H1 (cell line): ENCODE measurements at regions not wholly inside any gene's neighbourhood (a gene's known extent, or its start where the extent isn't known, plus 50 kb on each side); places are given as distances from the start of the nearest gene placed in this dataset.

Experiments
- BACH1 ChIP-seq: IDR thresholded peaks from 2 replicates; pipeline ENCODE4 v1.6.1; 2012; ENCODE audit warnings: low read length, improper control_type of control experiment
- CHD7 ChIP-seq: fragments of 300-600 bp; sonication (generic); IDR thresholded peaks from 2 replicates; pipeline ENCODE4 v1.7.1; 2012; ENCODE audit warnings: low read length, moderate library complexity, mild to moderate bottlenecking, inconsistent platforms; ENCODE audit not compliant: insufficient replicate concordance
- CTBP2 ChIP-seq: IDR thresholded peaks from 2 replicates; pipeline ENCODE4 v1.7.0; 2011; ENCODE audit warnings: borderline replicate concordance, mild to moderate bottlenecking, moderate library complexity, mixed read lengths, low read length; ENCODE audit not compliant: insufficient read depth, insufficient read length
- CTCF ChIP-seq, 3 experiments: IDR thresholded peaks; 1 replicate in 2 of 3; 2 replicates in 1 of 3; pipeline versions ENCODE4 v1.5.1 to v1.6.1; 2011; ENCODE audit warnings: low read length in 3 of 3, mild to moderate bottlenecking in 3 of 3, inconsistent platforms in 2 of 3, low read depth in 1 of 3, moderate library complexity in 1 of 3; ENCODE audit not compliant: insufficient read depth in 1 of 3; ENCODE audit errors: control extremely low read depth in 1 of 3
- GABPA ChIP-seq: IDR thresholded peaks from 2 replicates; pipeline ENCODE4 v1.6.1; 2011; ENCODE audit warnings: mild to moderate bottlenecking, low read length, moderate library complexity, borderline replicate concordance; ENCODE audit not compliant: insufficient read depth
- SIN3A ChIP-seq, 2 experiments: IDR thresholded peaks in 1 of 2; conservative IDR thresholded peaks in 1 of 2; 2 replicates each; pipeline ENCODE4 v1.6.1; 2011 to 2012; ENCODE audit warnings: low read length in 2 of 2, improper control_type of control experiment in 1 of 2, low read depth in 1 of 2, mild to moderate bottlenecking in 1 of 2

DNA sequence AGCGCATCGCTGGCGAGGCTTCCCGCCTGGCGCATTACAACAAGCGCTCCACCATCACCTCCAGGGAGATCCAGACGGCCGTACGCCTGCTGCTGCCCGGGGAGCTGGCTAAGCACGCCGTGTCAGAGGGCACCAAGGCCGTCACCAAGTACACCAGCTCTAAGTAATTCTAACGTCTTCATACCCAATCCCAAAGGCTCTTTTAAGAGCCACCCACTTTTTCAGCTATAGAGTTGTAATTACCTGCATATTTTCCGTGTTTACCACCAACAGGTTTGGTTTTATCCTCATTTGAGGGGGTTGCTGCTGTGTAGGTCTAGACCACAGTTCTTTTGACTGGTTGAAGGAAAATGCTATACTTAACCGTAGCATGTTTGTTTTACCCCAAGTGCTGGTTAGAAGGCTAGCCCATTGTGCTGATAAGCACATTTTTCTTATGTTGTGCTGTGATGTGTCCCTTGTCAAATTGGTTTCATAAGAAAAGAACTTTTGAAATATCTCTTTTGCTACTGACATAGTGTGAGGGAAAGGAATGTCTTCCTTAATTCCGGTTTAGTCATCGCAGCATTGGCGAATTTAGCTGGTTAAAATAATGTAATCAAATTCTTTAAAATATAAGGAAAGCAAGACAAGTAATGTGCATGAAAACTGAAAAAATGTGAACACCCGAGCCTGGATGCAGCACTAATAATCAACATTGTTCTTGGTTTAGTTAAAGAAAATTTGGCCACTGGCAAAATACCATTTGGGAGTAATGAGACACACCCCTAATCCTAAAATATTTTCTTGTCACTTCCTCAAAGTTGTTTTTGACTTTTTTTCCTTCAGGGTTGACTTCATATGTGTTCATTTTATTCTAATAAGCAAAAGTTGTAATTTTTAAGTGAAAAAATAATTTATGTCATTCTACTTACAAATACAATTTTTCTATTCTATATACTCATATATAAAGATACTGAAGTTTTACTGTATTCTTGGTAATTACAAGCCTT lies 112.8 kb downstream of the HFE start (continued):
- no peak for TF ChIP-seq CHD7
- no peak for TF ChIP-seq GABPA
- TF ChIP-seq BACH1: no peak
- no peak for TF ChIP-seq CTCF (IDR thresholded peaks at IDR 0.05; ENCODE audit: control extremely low read depth in 1 of 3, insufficient read depth in 1 of 3, low read depth in 1 of 3, low read length in 3 of 3)
- TF ChIP-seq SIN3A (conservative IDR thresholded peaks at IDR 0.05 in 1 of 2, IDR thresholded peaks at IDR 0.05 in 1 of 2; ENCODE audit: low read depth in 1 of 2, low read length in 2 of 2): peak in 1 of 2 experiments; percentile 89; a peak in 1 of 4 replicates
- no peak for TF ChIP-seq CTBP2
